PC-3 (cell line): ENCODE measurements at regions not wholly inside any gene's neighbourhood (a gene's known extent, or its start where the extent isn't known, plus 50 kb on each side); places are given as distances from the start of the nearest gene placed in this dataset.

Experiments used
- CTCF ChIP-seq: fragments of 300-600 bp; sonication (generic); conservative IDR thresholded peaks from 2 replicates; pipeline ENCODE4 v1.5.1; 2017; ENCODE audit warnings: antibody characterized with exemption, low read depth, mild to moderate bottlenecking, low read length
- EZH2 ChIP-seq: fragments of 300-600 bp; sonication (generic); IDR thresholded peaks from one replicate; pipeline ENCODE4 v1.6.1; 2017; ENCODE audit warnings: antibody characterized with exemption, mild to moderate bottlenecking, low read length; ENCODE audit not compliant: unreplicated experiment

DNA sequence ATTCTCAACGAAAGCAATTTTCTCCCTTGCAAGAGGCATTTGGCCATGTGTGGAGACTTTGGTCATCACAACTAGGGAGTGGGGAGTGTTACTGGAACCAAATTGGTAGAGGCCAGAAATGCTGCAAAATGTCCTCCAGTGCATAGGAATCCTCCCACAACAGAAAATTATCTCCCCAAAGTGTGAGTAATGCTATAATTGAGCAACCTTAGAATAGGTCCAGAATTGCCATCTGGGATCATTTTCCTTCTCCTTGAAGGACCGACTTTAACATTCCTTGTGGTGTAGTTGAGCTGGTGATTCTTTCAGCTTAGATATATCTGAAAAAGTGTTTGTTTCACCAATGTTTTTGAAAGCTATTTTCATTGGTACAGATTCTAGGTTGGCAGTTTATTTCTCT lies 111.2 kb upstream of the SMIM21 start:
- TF ChIP-seq CTCF = no peak
- no peak for TF ChIP-seq EZH2
